Neural cell (in vitro differentiated cells): ENCODE measurements at regions not wholly inside any gene's neighbourhood (a gene's known extent, or its start where the extent isn't known, plus 50 kb on each side); places are given as distances from the start of the nearest gene placed in this dataset.

Source experiments
- H2AFZ ChIP-seq: fragments of 200-600, 300-800 bp; sonication (generic), shearing (Covaris generic); 2 replicates; pipeline ENCODE4 v1.6.0; 2014; ENCODE audit warnings: low read depth, mild to moderate bottlenecking, antibody characterized with exemption, low read length, moderate library complexity
- H3F3A ChIP-seq: fragments of 200-600 bp; shearing (Covaris generic); 2 replicates; pipeline ENCODE4 v1.6.1; 2016; ENCODE audit warnings: mild to moderate bottlenecking, moderate library complexity, mixed read lengths, antibody characterized with exemption, low read length; ENCODE audit not compliant: insufficient read depth, poor library complexity, severe bottlenecking
- H3K27ac ChIP-seq: fragments of 200-600, 300-800 bp; sonication (generic), shearing (Covaris generic); 2 replicates; pipeline ENCODE4 v1.5.1; 2014; ENCODE audit warnings: mild to moderate bottlenecking, low read length, moderate library complexity
- H3K27me3 ChIP-seq: fragments of 300-800, 200-600 bp; sonication (generic), shearing (Covaris generic); 2 replicates; pipeline ENCODE4 v1.6.0; 2014; ENCODE audit warnings: mild to moderate bottlenecking, low read depth, low read length, moderate library complexity; ENCODE audit not compliant: insufficient read depth
- H3K36me3 ChIP-seq: fragments of 300-800, 200-600 bp; sonication (generic), shearing (Covaris generic); 2 replicates; pipeline ENCODE4 v1.5.1; 2014; ENCODE audit warnings: mild to moderate bottlenecking, antibody characterized with exemption, low read length, moderate library complexity; ENCODE audit not compliant: insufficient read depth
- H3K4me2 ChIP-seq: fragments of 300-800, 200-600 bp; sonication (generic), shearing (Covaris generic); 2 replicates; pipeline ENCODE4 v1.6.0; 2014; ENCODE audit warnings: mild to moderate bottlenecking, low read length
- H3K4me3 ChIP-seq: fragments of 300-800, 200-600 bp; sonication (generic), shearing (Covaris generic); 2 replicates; pipeline ENCODE4 v1.5.1; 2014; ENCODE audit warnings: mild to moderate bottlenecking, low read length, moderate library complexity
- H3K79me2 ChIP-seq: fragments of 200-600 bp; shearing (Covaris generic); replicated peaks from 2 replicates; pipeline ENCODE4 v1.6.0; 2014; ENCODE audit warnings: mild to moderate bottlenecking, low read length, moderate library complexity; ENCODE audit not compliant: insufficient read depth
- H3K9ac ChIP-seq: fragments of 300-800, 200-600 bp; sonication (generic), shearing (Covaris generic); 2 replicates; pipeline ENCODE4 v1.6.1; 2016; ENCODE audit warnings: mild to moderate bottlenecking, low read length, mixed read lengths
- H3K9me2 ChIP-seq: fragments of 200-600 bp; shearing (Covaris generic); 2 replicates; pipeline ENCODE4 v1.6.1; 2016; ENCODE audit warnings: mild to moderate bottlenecking, low read length, mixed read lengths; ENCODE audit not compliant: insufficient read depth
- H3K9me3 ChIP-seq: fragments of 200-600, 300-800 bp; sonication (generic), shearing (Covaris generic); 2 replicates; pipeline ENCODE4 v1.6.1; 2016; ENCODE audit warnings: mild to moderate bottlenecking, mixed run types, low read length, moderate library complexity, mixed read lengths
- H4K20me1 ChIP-seq: fragments of 200-600 bp; shearing (Covaris generic); 2 replicates; pipeline ENCODE4 v1.6.1; 2016; ENCODE audit warnings: mild to moderate bottlenecking, mixed run types; ENCODE audit not compliant: insufficient read depth
- EP300 ChIP-seq: fragments of 450-650 bp; conservative IDR thresholded peaks from 2 replicates; pipeline ENCODE4 v1.6.1; 2014; ENCODE audit warnings: antibody characterized with exemption, mild to moderate bottlenecking, moderate library complexity; ENCODE audit not compliant: poor library complexity, severe bottlenecking
- EZH2 ChIP-seq: fragments of 200-600, 300-800 bp; shearing (Covaris generic), sonication (generic); IDR thresholded peaks from 2 replicates; pipeline ENCODE4 v1.6.1; 2014; ENCODE audit warnings: antibody characterized with exemption, low read length, borderline replicate concordance, mild to moderate bottlenecking; ENCODE audit not compliant: insufficient read depth, poor library complexity, severe bottlenecking
- MXI1 ChIP-seq: fragments of 450-650 bp; conservative IDR thresholded peaks from 2 replicates; pipeline ENCODE4 v1.6.1; 2014; ENCODE audit warnings: antibody characterized with exemption, mild to moderate bottlenecking; ENCODE audit not compliant: poor library complexity, severe bottlenecking
- POLR2AphosphoS5 ChIP-seq: IDR thresholded peaks from 2 replicates; pipeline ENCODE4 v1.6.1; 2012
- RAD21 ChIP-seq: fragments of 450-650 bp; conservative IDR thresholded peaks from 2 replicates; pipeline ENCODE4 v1.6.1; 2014; ENCODE audit warnings: antibody characterized with exemption, mild to moderate bottlenecking, moderate library complexity
- SMC3 ChIP-seq: fragments of 450-650 bp; conservative IDR thresholded peaks from 2 replicates; pipeline ENCODE4 v1.6.1; 2014; ENCODE audit warnings: antibody characterized with exemption, mild to moderate bottlenecking, moderate library complexity; ENCODE audit not compliant: poor library complexity
- TAF1 ChIP-seq: IDR thresholded peaks from 2 replicates; pipeline ENCODE4 v1.6.1; 2012; ENCODE audit warnings: low read depth
- TF ChIP-seq, protein P1 (sequence below): fragments of 450-650 bp; IDR thresholded peaks from 2 replicates; pipeline ENCODE4 v1.5.1; 2014; ENCODE audit warnings: antibody characterized with exemption, mild to moderate bottlenecking, moderate library complexity; ENCODE audit not compliant: poor library complexity, severe bottlenecking
- TF ChIP-seq, protein P2 (sequence below): IDR thresholded peaks from 2 replicates; pipeline ENCODE4 v1.6.1; 2012; ENCODE audit warnings: borderline replicate concordance

DNA sequence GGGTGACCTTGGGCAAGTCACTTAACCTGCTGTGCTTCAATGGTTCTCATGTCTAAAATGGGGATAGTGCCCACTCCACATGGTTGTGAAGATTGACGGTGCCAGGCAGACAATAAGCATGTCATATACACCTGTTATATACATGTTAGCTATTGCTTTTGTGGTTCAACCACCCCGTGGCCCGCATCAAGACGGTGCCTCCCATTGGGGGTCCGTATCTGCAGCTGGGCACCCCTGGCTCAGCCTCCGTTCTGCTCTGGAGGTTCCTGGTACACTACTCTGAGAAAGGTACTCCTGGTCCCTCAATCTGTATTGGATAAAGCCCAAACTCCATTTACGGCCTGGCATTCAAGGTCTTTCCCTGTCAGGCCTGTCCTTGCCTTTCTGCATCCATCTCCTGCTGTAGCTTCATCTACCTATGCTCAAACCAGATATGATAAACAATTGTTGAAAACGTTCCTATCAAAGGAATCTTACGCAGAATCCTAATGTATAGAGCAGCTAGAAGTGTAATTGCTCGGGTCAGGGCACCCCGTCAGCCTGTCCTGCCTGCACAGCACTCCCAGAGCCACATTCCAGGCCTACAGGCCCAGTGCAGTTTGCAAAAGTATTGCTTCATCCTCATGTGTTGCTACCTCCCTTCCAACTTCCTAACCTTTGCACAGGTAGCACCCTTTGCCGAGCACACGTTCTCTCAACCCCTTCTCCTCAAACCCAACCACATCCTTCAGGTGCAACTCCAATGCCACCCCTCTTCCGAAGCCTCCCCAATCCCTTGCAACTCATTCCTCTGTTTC is 194.9 kb downstream of the BCR start:
- Histone ChIP-seq H3K9ac (no peak overlapping the region), H3K9me3 (no peaks in the 10 kb centered on the region), H3K79me2 (no peaks in the 10 kb centered on the region), H3K27ac (no peak overlapping the region), H2AFZ (no peak overlapping the region), H4K20me1 (no peaks in the 10 kb centered on the region), H3F3A (no peaks in the 10 kb centered on the region), H3K27me3 (no peaks in the 10 kb centered on the region), H3K4me3 (no peak overlapping the region), H3K9me2 (no peaks in the 10 kb centered on the region), H3K36me3 (no peaks in the 10 kb centered on the region), H3K4me2 (no peak overlapping the region)
- TF ChIP-seq EZH2 (no peak), MXI1 (no peak), EP300 (no peak), SMC3 (no peak)
- TF ChIP-seq, protein P1, sequence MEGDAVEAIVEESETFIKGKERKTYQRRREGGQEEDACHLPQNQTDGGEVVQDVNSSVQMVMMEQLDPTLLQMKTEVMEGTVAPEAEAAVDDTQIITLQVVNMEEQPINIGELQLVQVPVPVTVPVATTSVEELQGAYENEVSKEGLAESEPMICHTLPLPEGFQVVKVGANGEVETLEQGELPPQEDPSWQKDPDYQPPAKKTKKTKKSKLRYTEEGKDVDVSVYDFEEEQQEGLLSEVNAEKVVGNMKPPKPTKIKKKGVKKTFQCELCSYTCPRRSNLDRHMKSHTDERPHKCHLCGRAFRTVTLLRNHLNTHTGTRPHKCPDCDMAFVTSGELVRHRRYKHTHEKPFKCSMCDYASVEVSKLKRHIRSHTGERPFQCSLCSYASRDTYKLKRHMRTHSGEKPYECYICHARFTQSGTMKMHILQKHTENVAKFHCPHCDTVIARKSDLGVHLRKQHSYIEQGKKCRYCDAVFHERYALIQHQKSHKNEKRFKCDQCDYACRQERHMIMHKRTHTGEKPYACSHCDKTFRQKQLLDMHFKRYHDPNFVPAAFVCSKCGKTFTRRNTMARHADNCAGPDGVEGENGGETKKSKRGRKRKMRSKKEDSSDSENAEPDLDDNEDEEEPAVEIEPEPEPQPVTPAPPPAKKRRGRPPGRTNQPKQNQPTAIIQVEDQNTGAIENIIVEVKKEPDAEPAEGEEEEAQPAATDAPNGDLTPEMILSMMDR: no peak

DNA sequence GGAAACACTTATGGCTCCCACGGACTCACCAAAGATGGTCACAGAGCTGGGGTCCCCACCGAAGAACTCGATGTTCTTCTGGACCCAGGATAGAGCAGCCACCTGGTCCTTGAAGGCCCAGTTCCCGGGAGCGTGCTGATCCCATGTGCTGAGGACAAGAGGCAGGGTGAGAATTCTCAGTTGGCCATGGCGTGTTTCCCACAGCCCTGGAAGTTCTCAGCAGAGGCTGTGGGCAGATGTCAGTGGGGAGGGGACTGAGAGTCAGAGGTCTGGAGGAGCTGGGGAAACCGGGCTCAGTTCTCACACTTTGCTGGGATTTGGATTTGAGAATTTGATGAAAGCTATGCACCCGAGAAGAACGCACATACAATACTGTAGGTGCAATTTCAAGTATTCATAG is 193.3 kb downstream of the BCR start:
- Histone ChIP-seq H2AFZ (no peak overlapping the region), H4K20me1 (no peaks in the 10 kb centered on the region), H3K4me2 (no peak overlapping the region), H3K9me2 (no peaks in the 10 kb centered on the region), H3K4me3 (no peak overlapping the region), H3K9me3 (no peaks in the 10 kb centered on the region), H3K79me2 (no peaks in the 10 kb centered on the region), H3K36me3 (no peaks in the 10 kb centered on the region), H3K27me3 (no peaks in the 10 kb centered on the region), H3F3A (no peaks in the 10 kb centered on the region), H3K27ac (no peak overlapping the region), H3K9ac (no peak overlapping the region)
- no peak for TF ChIP-seq RAD21
- TF ChIP-seq, protein P2, sequence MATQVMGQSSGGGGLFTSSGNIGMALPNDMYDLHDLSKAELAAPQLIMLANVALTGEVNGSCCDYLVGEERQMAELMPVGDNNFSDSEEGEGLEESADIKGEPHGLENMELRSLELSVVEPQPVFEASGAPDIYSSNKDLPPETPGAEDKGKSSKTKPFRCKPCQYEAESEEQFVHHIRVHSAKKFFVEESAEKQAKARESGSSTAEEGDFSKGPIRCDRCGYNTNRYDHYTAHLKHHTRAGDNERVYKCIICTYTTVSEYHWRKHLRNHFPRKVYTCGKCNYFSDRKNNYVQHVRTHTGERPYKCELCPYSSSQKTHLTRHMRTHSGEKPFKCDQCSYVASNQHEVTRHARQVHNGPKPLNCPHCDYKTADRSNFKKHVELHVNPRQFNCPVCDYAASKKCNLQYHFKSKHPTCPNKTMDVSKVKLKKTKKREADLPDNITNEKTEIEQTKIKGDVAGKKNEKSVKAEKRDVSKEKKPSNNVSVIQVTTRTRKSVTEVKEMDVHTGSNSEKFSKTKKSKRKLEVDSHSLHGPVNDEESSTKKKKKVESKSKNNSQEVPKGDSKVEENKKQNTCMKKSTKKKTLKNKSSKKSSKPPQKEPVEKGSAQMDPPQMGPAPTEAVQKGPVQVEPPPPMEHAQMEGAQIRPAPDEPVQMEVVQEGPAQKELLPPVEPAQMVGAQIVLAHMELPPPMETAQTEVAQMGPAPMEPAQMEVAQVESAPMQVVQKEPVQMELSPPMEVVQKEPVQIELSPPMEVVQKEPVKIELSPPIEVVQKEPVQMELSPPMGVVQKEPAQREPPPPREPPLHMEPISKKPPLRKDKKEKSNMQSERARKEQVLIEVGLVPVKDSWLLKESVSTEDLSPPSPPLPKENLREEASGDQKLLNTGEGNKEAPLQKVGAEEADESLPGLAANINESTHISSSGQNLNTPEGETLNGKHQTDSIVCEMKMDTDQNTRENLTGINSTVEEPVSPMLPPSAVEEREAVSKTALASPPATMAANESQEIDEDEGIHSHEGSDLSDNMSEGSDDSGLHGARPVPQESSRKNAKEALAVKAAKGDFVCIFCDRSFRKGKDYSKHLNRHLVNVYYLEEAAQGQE: no peak
- TF ChIP-seq, protein P1: no peak
- no peak for TF ChIP-seq TAF1
- no peak for TF ChIP-seq MXI1
- TF ChIP-seq POLR2AphosphoS5: no peak
- TF ChIP-seq EZH2: no peak
- TF ChIP-seq SMC3: no peak
- no peak for TF ChIP-seq EP300
